H1 (cell line): ENCODE measurements at regions not wholly inside any gene's neighbourhood (a gene's known extent, or its start where the extent isn't known, plus 50 kb on each side); places are given as distances from the start of the nearest gene placed in this dataset.
A peak's percentile ranks its signal among the peaks of the same experiment; 100 is the strongest.

Experiments
- BACH1 ChIP-seq: IDR thresholded peaks from 2 replicates; pipeline ENCODE4 v1.6.1; 2012; ENCODE audit warnings: low read length, improper control_type of control experiment
- CBX5 ChIP-seq: fragments of 300-800, 300-1000 bp; sonication (generic); IDR thresholded peaks from 2 replicates; pipeline ENCODE4 v1.7.1; 2016; ENCODE audit warnings: antibody characterized with exemption, low read length, low read depth
- CHD1 ChIP-seq: IDR thresholded peaks from 2 replicates; pipeline ENCODE4 v1.6.1; 2012; ENCODE audit warnings: low read depth, low read length, improper control_type of control experiment
- EGR1 ChIP-seq: IDR thresholded peaks from 2 replicates; pipeline ENCODE4 v1.6.1; 2011; ENCODE audit warnings: low read depth, low read length, borderline replicate concordance
- EP300 ChIP-seq, 2 experiments: IDR thresholded peaks; 1 replicate in 1 of 2; 2 replicates in 1 of 2; pipeline ENCODE4 v1.6.1; 2011 to 2012; ENCODE audit warnings: low read depth in 2 of 2, low read length in 2 of 2, mild to moderate bottlenecking in 2 of 2, borderline replicate concordance in 1 of 2, inconsistent platforms in 1 of 2, moderate library complexity in 1 of 2
- EZH2 ChIP-seq: fragments of 200-600 bp; sonication (generic); IDR thresholded peaks from 2 replicates; pipeline ENCODE4 v1.7.1; 2012; ENCODE audit warnings: low read depth, mild to moderate bottlenecking, moderate library complexity, low read length, inconsistent platforms; ENCODE audit not compliant: severe bottlenecking
- FOSL1 ChIP-seq: IDR thresholded peaks from 2 replicates; pipeline ENCODE4 v1.6.1; 2011; ENCODE audit warnings: mild to moderate bottlenecking, low read depth, low read length, moderate library complexity; ENCODE audit not compliant: insufficient read depth
- JUN ChIP-seq: IDR thresholded peaks from 2 replicates; pipeline ENCODE4 v1.6.1; 2011; ENCODE audit warnings: low read depth, mild to moderate bottlenecking, improper control_type of control experiment, low read length
- MAFK ChIP-seq: IDR thresholded peaks from 2 replicates; pipeline ENCODE4 v1.6.1; 2012; ENCODE audit warnings: low read depth, mild to moderate bottlenecking, improper control_type of control experiment, low read length
- MAX ChIP-seq: IDR thresholded peaks from 2 replicates; pipeline ENCODE4 v1.6.1; 2012; ENCODE audit warnings: inconsistent platforms
- NANOG ChIP-seq: IDR thresholded peaks from 2 replicates; pipeline ENCODE4 v1.6.1; 2011; ENCODE audit warnings: low read length, low read depth, mild to moderate bottlenecking, inconsistent platforms; ENCODE audit not compliant: insufficient read depth, poor library complexity, severe bottlenecking
- PHF8 ChIP-seq: fragments of 200-600 bp; sonication (generic); conservative IDR thresholded peaks from 2 replicates; pipeline ENCODE4 v1.7.1; 2012; ENCODE audit warnings: low read depth, mild to moderate bottlenecking, inconsistent platforms, low read length, moderate library complexity
- RAD21 ChIP-seq, 2 experiments: IDR thresholded peaks in 1 of 2; conservative IDR thresholded peaks in 1 of 2; 2 replicates each; pipeline ENCODE4 v1.6.1; 2011; ENCODE audit warnings: low read depth in 2 of 2, low read length in 2 of 2, improper control_type of control experiment in 1 of 2, inconsistent platforms in 1 of 2, mild to moderate bottlenecking in 1 of 2, moderate library complexity in 1 of 2
- RNF2 ChIP-seq: fragments of 200-900, 300-1000 bp; sonication (generic); IDR thresholded peaks from 2 replicates; pipeline ENCODE4 v1.7.1; 2016; ENCODE audit warnings: borderline replicate concordance, low read depth, mild to moderate bottlenecking, antibody characterized with exemption, low read length; ENCODE audit not compliant: poor library complexity, severe bottlenecking; ENCODE audit errors: missing control alignments
- SAP30 ChIP-seq: fragments of 300-600 bp; sonication (generic); IDR thresholded peaks from 2 replicates; pipeline ENCODE4 v1.7.1; 2012; ENCODE audit warnings: low read length, moderate library complexity, mild to moderate bottlenecking, inconsistent platforms; ENCODE audit not compliant: insufficient read depth, insufficient replicate concordance
- SP1 ChIP-seq: IDR thresholded peaks from 2 replicates; pipeline ENCODE4 v1.6.1; 2011; ENCODE audit warnings: low read depth, low read length
- SP2 ChIP-seq: IDR thresholded peaks from 2 replicates; pipeline ENCODE4 v1.6.1; 2012; ENCODE audit warnings: mild to moderate bottlenecking, low read length, inconsistent platforms
- TAF7 ChIP-seq: optimal IDR thresholded peaks from 2 replicates; pipeline ENCODE3; 2011; ENCODE audit warnings: low read depth, mild to moderate bottlenecking, inconsistent platforms, low read length, moderate library complexity, borderline replicate concordance
- TCF12 ChIP-seq: IDR thresholded peaks from 2 replicates; pipeline ENCODE4 v1.6.1; 2011; ENCODE audit warnings: low read depth, mild to moderate bottlenecking, low read length
- TEAD4 ChIP-seq: IDR thresholded peaks from 2 replicates; pipeline ENCODE4 v1.6.1; 2012; ENCODE audit warnings: low read depth, low read length, inconsistent platforms, mixed read lengths
- YY1 ChIP-seq: IDR thresholded peaks from 2 replicates; pipeline ENCODE4 v1.6.1; 2011; ENCODE audit warnings: low read depth, mild to moderate bottlenecking, low read length
- ZNF274 ChIP-seq: IDR thresholded peaks from 2 replicates; pipeline ENCODE4 v1.7.0; 2012; ENCODE audit warnings: low read length, borderline replicate concordance; ENCODE audit errors: extremely low read depth

- no peak for TF ChIP-seq CBX5
- no peak for TF ChIP-seq BACH1
- no peak for TF ChIP-seq TAF7
- no peak for TF ChIP-seq EZH2
- TF ChIP-seq EGR1, result 0 out of 2 replicates have a peak, but pooled peaks have one; percentile 15
- no peak for TF ChIP-seq ZNF274
- no peak for TF ChIP-seq TCF12
- peak in 1 of 2 experiments; percentile 61; a peak in 1 of 3 replicates for TF ChIP-seq EP300 (IDR thresholded peaks at IDR 0.05; ENCODE audit: borderline replicate concordance in 1 of 2, low read depth in 2 of 2, low read length in 2 of 2)
- TF ChIP-seq CHD1, result no peak
- TF ChIP-seq RNF2, result no peak
- TF ChIP-seq FOSL1, result no peak
- peak; percentile 56; the same call in 1 of the 2 replicates for TF ChIP-seq SP1
- no peak for TF ChIP-seq SAP30
- no peak for TF ChIP-seq PHF8
- peak; percentile 33 for TF ChIP-seq NANOG
- 0 out of 2 replicates have a peak, but pooled peaks have one; percentile 11 for TF ChIP-seq MAX
- TF ChIP-seq SP2, result no peak
- TF ChIP-seq JUN, result peak; percentile 61; the same call in 1 of the 2 replicates
- no peak for TF ChIP-seq MAFK
- TF ChIP-seq YY1, result peak; percentile 43; the same call in 1 of the 2 replicates
- TF ChIP-seq TEAD4, result peak; percentile 73
- TF ChIP-seq RAD21 (IDR thresholded peaks at IDR 0.05 in 1 of 2, conservative IDR thresholded peaks at IDR 0.05 in 1 of 2; ENCODE audit: low read depth in 2 of 2, low read length in 2 of 2), result peak; percentile 41 to 60
Observed at GRCh38 chr12:116426391-116427136, 132.6 kb upstream of the MAP1LC3B2 start (continued).
